ENCODE measurements at regions not wholly inside any gene's neighbourhood (a gene's known extent, or its start where the extent isn't known, plus 50 kb on each side); places are given as distances from the start of the nearest gene placed in this dataset.

- DNase-seq (no peak), ATAC-seq (ENCODE audit: low read depth) (no peak)
- no peaks in the 10 kb centered on the region for H3K36me3 Mint-ChIP-seq
- no peaks in the 10 kb centered on the region for H3K4me1 Mint-ChIP-seq
- H3K4me3 Mint-ChIP-seq, result no peak overlapping the region
- no peak overlapping the region for H3K27ac Mint-ChIP-seq
- H3K9me3 Mint-ChIP-seq, result no peaks in the 10 kb centered on the region
- H3K27me3 Mint-ChIP-seq, result peaks cover 20% of the 10 kb centered on the region
- POLR2A ChIA-PET, result no interaction called here
Measured at GRCh38 chr13:111648885-111649284, 328.4 kb downstream of the TEX29 start.

DNA sequence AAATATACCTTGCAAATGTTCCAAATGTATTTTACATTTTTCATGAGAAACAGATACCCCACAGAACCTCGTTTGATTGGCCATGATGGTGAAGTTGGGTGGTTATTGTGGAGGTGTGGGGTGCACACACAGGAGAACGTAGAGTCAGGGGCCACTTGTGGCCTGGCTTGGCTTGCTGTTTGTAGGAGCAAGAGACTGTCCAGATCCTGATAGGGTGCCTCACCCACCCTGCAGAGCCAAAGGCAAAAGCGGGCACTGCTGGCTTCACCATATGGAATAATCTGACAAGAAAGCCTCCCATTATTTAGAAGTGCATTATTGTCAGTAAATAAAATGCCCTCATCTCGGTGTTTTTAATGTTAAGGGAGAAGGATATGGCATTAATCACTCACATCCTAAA is 330.2 kb downstream of the TEX29 start:
- ATAC-seq (ENCODE audit: low read depth) (no peak), DNase-seq (no peak)
- H3K4me1 Mint-ChIP-seq, result no peaks in the 10 kb centered on the region
- no peak overlapping the region for H3K4me3 Mint-ChIP-seq
- H3K27me3 Mint-ChIP-seq, result peaks cover 20% of the 10 kb centered on the region
- H3K36me3 Mint-ChIP-seq, result no peaks in the 10 kb centered on the region
- H3K9me3 Mint-ChIP-seq, result no peaks in the 10 kb centered on the region
- no peak overlapping the region for H3K27ac Mint-ChIP-seq
- POLR2A ChIA-PET, result no interaction called here

DNA sequence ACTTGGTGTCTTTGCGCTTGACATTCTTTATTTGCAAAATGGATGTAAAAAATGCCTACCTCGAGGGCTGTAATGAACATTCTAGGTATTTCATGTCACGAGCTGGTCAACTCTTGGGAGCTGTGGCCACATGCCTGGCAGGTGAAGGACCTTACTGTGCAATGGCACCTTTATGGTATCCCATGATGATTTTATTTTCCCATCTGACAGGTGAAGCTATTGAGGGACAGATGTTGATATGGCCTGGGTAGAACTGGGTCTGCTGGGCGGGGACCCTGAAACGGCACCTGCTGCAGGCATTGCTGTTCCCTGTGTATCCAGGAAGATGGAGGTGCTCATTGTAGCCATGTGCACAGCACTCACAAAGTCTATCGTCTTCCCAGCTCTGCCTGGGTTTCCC is 332.2 kb downstream of the TEX29 start:
- peaks cover 20% of the 10 kb centered on the region for H3K27me3 Mint-ChIP-seq
- H3K27ac Mint-ChIP-seq, result no peak overlapping the region
- H3K9me3 Mint-ChIP-seq, result no peaks in the 10 kb centered on the region
- H3K4me3 Mint-ChIP-seq, result no peak overlapping the region
- no peaks in the 10 kb centered on the region for H3K4me1 Mint-ChIP-seq
- H3K36me3 Mint-ChIP-seq, result no peaks in the 10 kb centered on the region
- DNase-seq (no peak), ATAC-seq (ENCODE audit: low read depth) (no peak)
- POLR2A ChIA-PET, result no interaction called here

DNA sequence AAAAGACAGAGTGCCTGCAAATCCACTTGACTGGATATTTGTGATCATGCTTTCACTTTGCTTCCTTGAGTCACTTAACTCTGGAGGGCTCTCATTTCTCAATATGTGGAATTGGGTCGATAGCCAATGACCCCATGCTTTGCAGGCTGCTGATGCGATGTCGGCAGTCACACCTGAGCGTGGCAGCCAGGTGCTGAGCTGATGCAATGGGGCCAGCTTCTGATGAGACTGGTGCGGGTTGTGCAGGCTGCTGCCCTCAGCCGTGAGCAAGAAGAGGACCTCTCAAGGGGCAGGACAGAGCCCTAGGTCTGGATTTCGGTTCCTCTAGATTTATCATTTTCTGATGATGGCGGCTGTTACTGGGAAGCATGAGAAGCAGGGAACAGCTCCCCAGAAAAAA is 334.1 kb downstream of the TEX29 start:
- Mint-ChIP-seq H3K4me3 (no peak overlapping the region), H3K27ac (no peak overlapping the region), H3K9me3 (no peaks in the 10 kb centered on the region), H3K27me3 (peaks cover 18% of the 10 kb centered on the region), H3K36me3 (no peaks in the 10 kb centered on the region), H3K4me1 (no peaks in the 10 kb centered on the region)
- DNase-seq (no peak), ATAC-seq (ENCODE audit: low read depth) (no peak)
- POLR2A ChIA-PET, result no interaction called here

GRCh38 chr13:111656439-111656838 is 336.0 kb downstream of the TEX29 start:
- POLR2A ChIA-PET, result no interaction called here
- Mint-ChIP-seq H3K27ac (no peak overlapping the region), H3K36me3 (no peaks in the 10 kb centered on the region), H3K4me3 (no peak overlapping the region), H3K9me3 (no peaks in the 10 kb centered on the region), H3K27me3 (peaks cover 2% of the 10 kb centered on the region), H3K4me1 (no peaks in the 10 kb centered on the region)
- ATAC-seq (ENCODE audit: low read depth) (no peak), DNase-seq (no peak)

DNA sequence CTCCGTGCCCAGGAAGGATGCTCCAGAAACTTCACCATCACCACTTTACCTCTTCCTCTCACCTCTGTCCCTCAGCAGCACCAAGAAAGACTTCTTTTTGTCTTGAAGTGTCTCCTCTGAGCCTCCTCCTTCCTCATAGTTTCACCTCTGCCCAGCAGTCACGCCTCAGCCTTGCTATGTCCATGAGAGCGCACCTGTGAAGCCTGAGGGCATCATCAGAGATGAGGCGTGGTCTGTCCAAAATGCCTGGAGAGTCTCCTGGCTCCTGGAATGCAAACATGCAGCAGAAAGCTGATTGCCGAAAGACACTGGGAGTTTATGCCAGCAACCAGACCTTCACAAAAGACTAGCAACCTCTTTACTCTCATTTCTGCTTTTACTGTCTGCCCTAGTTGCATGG is 336.6 kb downstream of the TEX29 start:
- H3K36me3 Mint-ChIP-seq, result no peaks in the 10 kb centered on the region
- POLR2A ChIA-PET, result no interaction called here
- H3K4me1 Mint-ChIP-seq, result no peaks in the 10 kb centered on the region
- no peak overlapping the region for H3K4me3 Mint-ChIP-seq
- H3K9me3 Mint-ChIP-seq, result no peaks in the 10 kb centered on the region
- ATAC-seq (ENCODE audit: low read depth) (no peak), DNase-seq (no peak)
- no peaks in the 10 kb centered on the region for H3K27me3 Mint-ChIP-seq
- no peak overlapping the region for H3K27ac Mint-ChIP-seq

GRCh38 chr13:111658145-111659100 is 338.0 kb downstream of the TEX29 start:
- Mint-ChIP-seq H3K9me3 (peaks cover 1% of the 10 kb centered on the region), H3K4me1 (no peaks in the 10 kb centered on the region), H3K4me3 (no peak overlapping the region), H3K27me3 (no peaks in the 10 kb centered on the region), H3K36me3 (no peaks in the 10 kb centered on the region), H3K27ac (no peak overlapping the region)
- ATAC-seq (ENCODE audit: low read depth), result no peak
- POLR2A ChIA-PET, result no interaction called here
- no peak for DNase-seq

- no peak for ATAC-seq (ENCODE audit: low read depth)
- Mint-ChIP-seq H3K9me3 (peaks cover 1% of the 10 kb centered on the region), H3K27me3 (no peaks in the 10 kb centered on the region), H3K27ac (no peak overlapping the region), H3K4me3 (no peak overlapping the region), H3K4me1 (no peaks in the 10 kb centered on the region), H3K36me3 (no peaks in the 10 kb centered on the region)
- POLR2A ChIA-PET, result no interaction called here
- DNase-seq, result no peak
Measured at GRCh38 chr13:111659219-111659775, 338.9 kb downstream of the TEX29 start.

DNA sequence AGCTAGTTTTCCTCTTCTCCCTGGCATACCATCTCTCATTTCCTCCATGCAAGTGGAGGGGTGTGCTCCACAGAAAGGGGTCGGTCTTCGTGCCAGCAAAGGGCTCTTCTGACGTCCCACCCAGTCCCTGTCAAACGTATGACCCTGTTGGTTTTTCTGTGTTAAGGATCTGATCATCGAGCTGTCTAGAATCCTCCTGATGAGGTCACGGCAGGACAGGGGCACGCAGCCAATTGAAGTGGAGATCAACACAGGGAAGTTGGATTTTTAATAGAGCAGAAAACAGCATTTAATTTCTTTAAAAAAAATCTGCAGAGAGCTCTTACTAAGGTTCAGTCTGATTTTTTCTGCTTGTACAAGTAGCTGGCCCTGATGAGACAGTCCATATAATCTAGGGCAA is 339.4 kb downstream of the TEX29 start:
- no peak overlapping the region for H3K27ac Mint-ChIP-seq
- H3K9me3 Mint-ChIP-seq, result peaks cover 1% of the 10 kb centered on the region
- no peaks in the 10 kb centered on the region for H3K4me1 Mint-ChIP-seq
- H3K27me3 Mint-ChIP-seq, result no peaks in the 10 kb centered on the region
- DNase-seq (no peak), ATAC-seq (ENCODE audit: low read depth) (no peak)
- POLR2A ChIA-PET, result no interaction called here
- H3K4me3 Mint-ChIP-seq, result no peak overlapping the region
- no peaks in the 10 kb centered on the region for H3K36me3 Mint-ChIP-seq

DNA sequence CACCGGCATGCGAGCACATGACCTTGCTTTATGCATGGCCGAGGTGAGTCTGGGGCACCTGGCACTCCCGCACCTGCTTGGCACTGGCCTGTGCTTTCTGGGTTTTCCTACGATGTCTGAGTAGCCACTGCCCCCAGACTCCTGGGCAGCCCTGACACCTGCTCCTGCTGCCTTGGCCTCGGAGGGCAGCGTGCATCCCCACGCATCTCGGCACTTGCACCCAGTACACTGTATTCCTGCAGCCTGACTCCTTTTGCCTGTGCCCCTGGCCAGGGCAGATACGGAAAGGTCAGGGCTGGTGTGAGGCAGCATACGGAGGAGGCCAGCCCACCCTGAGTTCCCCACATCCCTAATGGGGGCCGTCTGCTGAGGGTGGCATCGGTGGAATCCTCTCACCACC is 340.6 kb downstream of the TEX29 start:
- Mint-ChIP-seq H3K27ac (no peak overlapping the region), H3K27me3 (no peaks in the 10 kb centered on the region), H3K4me3 (no peak overlapping the region), H3K9me3 (peaks cover 1% of the 10 kb centered on the region), H3K36me3 (no peaks in the 10 kb centered on the region), H3K4me1 (no peaks in the 10 kb centered on the region)
- POLR2A ChIA-PET, result no interaction called here
- no peak for DNase-seq
- ATAC-seq (ENCODE audit: low read depth), result no peak

DNA sequence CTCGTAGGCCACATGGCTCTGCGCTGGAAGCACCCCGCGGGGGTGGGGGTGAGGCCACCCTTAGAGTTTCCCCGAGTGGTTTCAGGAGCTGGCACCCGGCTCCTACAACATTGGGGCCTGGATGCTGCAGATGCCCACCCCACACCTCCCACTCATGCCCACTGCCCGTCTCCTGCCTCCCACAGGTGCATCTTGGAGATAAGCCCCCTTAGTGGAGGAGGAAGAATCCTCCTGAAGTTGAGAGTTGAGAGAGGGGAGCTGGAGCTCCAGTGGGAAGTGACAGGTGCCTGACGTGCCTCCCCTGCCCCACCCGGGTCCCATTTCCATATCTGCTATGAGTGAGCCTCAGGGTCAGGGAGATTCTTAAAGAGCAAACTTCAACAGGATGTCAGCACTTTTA is 341.3 kb downstream of the TEX29 start:
- POLR2A ChIA-PET, result no interaction called here
- Mint-ChIP-seq H3K9me3 (peaks cover 1% of the 10 kb centered on the region), H3K4me3 (no peak overlapping the region), H3K4me1 (no peaks in the 10 kb centered on the region), H3K27me3 (no peaks in the 10 kb centered on the region), H3K27ac (no peak overlapping the region), H3K36me3 (no peaks in the 10 kb centered on the region)
- ATAC-seq (ENCODE audit: low read depth) (no peak), DNase-seq (no peak)

DNA sequence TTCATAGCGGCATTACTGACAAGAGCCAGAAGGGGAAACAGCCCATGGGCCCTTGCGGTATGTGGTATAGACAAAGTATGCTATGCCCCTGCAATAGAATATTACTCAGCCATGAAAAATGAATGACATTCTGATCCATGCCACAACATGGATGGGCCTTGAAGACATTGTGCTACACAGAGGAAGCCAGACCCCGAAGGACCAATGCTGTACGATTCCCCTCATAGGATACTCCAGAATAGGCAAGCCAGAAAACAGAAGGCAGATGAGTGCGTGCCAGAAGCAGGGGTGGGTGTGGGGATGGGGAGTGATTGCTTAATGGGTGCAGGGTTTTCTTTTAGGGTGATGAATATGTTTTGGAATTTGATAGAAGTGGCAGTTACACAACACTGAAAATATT is 342.0 kb downstream of the TEX29 start:
- POLR2A ChIA-PET, result no interaction called here
- no peaks in the 10 kb centered on the region for H3K27me3 Mint-ChIP-seq
- no peaks in the 10 kb centered on the region for H3K4me1 Mint-ChIP-seq
- ATAC-seq (ENCODE audit: low read depth) (no peak), DNase-seq (no peak)
- no peaks in the 10 kb centered on the region for H3K36me3 Mint-ChIP-seq
- no peak overlapping the region for H3K27ac Mint-ChIP-seq
- peaks cover 1% of the 10 kb centered on the region for H3K9me3 Mint-ChIP-seq
- H3K4me3 Mint-ChIP-seq, result no peak overlapping the region

GRCh38 chr13:111662895-111663294 is 342.5 kb downstream of the TEX29 start:
- POLR2A ChIA-PET, result no interaction called here
- no peak for DNase-seq
- no peaks in the 10 kb centered on the region for H3K36me3 Mint-ChIP-seq
- H3K27ac Mint-ChIP-seq, result no peak overlapping the region
- ATAC-seq (ENCODE audit: low read depth), result no peak
- no peaks in the 10 kb centered on the region for H3K4me1 Mint-ChIP-seq
- H3K4me3 Mint-ChIP-seq, result no peak overlapping the region
- peaks cover 1% of the 10 kb centered on the region for H3K9me3 Mint-ChIP-seq
- H3K27me3 Mint-ChIP-seq, result no peaks in the 10 kb centered on the region

DNA sequence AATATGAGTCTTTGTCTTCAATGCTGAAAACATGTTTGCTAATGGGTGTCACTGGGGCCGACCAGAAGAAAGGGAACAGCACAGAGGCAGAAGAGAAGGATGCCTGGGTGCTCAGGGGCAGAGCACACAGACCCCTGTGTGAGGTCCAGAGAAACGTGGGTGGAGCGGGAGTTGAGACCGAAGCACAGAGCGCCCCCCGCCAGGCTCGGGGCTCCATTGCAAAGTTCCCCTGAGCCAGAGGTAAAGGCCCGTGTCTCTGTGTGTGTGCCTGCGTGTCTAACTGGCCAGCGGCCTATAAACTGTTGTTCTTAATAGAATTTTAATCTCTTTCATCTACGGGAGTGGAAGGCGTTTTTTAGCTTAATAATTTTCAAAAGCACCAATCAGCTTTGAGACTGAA is 343.1 kb downstream of the TEX29 start:
- H3K4me1 Mint-ChIP-seq, result no peaks in the 10 kb centered on the region
- peaks cover 1% of the 10 kb centered on the region for H3K9me3 Mint-ChIP-seq
- ATAC-seq (ENCODE audit: low read depth) (no peak), DNase-seq (no peak)
- H3K27ac Mint-ChIP-seq, result no peak overlapping the region
- H3K4me3 Mint-ChIP-seq, result no peak overlapping the region
- H3K27me3 Mint-ChIP-seq, result no peaks in the 10 kb centered on the region
- POLR2A ChIA-PET, result no interaction called here
- no peaks in the 10 kb centered on the region for H3K36me3 Mint-ChIP-seq
